ENCODE measurements at regions not wholly inside any gene's neighbourhood (a gene's known extent, or its start where the extent isn't known, plus 50 kb on each side); places are given as distances from the start of the nearest gene placed in this dataset.

DNA sequence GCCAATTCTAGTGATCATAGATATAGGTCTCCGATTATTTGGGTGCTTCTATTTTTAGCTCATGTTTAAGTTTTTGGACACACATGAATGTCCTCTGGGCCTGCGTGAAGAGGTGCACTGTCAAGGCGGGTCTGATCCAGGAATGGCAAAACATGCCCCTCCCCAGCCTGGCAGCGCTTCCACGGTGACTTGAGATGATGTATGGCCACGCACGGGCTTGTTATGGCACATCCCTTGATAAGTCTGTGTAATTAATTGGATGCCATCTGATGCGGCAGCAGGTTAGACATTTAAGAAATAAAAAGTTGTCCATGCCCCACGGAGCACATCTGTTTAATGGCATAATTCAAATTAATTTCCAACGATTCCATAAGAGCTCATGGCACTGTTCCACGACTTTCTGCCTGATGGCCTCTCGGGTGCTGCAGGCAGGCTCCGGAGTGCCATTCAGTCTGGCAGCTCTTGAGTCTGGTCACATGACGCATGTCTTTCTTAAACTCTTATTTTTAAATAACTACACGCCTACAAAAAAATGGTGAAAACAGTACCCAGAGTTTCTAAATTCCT lies 151.4 kb downstream of the ACKR3 start:
- no peak for DNase-seq

DNA sequence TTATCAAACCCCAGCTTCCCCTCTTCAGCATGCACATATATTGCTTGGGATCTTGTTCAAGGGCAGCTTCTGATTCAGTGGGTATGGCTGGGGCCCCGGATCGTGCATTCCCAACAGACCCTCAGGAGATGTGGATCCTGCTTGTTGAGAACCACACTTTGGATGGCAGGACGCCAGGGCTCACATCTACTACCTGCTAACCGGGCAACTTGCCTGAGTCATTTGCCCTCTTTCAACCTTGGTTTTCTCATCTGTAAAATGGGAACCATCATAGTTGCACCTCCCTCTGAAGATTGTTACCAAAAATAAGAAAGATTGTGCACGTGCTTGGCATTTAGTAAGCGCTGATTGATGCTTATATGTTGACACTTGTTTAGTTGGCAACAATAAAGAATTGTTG lies 154.6 kb downstream of the ACKR3 start:
- DNase-seq, result no peak

DNA sequence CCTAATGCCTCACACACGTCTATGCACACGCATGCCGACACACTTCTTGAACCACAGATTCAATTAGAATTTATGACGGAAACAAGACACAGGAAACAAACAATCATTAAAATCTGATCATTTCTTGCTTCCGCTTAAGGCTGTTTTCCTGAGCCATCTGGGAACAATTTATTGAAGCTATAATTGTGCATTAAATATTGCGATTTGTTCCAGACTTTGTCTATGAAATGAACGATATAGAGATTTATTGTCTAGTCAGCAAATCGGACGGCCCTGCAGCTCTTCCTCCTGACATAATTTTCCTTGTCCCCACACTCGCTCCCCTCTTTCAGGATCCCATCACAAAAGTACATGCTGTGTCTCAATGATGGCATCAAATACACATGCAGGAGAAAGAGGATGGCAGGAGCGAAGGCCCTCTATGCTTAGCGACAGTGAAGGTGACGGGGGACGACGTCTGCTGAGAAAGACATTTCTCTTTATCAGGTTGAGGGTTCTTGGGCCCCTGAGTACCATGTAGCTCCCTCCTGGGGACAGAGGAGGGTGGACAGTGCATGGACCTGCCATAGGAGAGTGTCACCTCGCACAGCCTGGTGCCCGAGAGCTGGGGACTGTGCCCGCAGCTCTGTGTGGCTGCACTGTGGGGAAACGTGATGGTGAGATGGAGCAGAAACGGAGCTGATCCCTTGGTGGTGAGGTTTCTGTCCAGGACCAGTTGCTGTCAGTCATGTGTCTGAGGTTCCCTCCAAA lies 157.3 kb downstream of the ACKR3 start:
- DNase-seq, result no peak

DNA sequence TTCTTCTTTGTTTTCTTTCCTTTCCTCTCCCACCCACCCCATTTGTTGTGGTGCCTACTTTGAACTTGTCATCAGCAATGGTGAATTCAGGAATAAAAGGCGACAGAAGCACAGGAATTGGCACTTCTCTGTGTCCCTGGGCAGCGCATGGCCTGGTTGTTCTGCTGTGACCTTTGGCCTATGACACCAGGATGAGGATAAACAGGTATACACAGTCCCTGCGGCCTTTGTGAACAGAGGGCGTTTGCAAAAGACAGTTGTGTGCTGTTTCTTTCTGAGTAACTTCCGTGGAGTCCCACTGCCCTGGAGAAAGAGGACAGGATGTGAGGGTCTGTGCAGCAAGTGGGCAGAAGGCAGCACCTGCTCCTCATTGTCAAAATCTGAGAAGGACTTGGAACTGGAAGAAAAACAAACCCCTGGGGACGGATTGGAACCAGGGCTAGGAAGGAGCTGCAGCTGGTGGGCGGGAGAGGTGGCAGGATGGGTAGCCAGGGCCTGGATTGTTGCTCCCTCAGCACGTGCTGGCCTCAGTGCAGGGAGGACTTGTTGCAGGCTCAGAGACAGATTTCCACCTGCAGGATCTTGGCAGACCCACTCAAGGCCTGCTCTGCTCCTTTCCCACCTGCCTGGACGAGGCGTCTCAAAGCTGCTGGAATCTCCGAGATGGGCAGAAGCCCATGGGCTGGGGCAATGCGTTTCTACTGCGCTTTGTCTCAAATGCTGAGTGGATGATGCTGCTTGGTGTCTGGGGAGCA lies 159.5 kb downstream of the ACKR3 start:
- no peak for DNase-seq

DNA sequence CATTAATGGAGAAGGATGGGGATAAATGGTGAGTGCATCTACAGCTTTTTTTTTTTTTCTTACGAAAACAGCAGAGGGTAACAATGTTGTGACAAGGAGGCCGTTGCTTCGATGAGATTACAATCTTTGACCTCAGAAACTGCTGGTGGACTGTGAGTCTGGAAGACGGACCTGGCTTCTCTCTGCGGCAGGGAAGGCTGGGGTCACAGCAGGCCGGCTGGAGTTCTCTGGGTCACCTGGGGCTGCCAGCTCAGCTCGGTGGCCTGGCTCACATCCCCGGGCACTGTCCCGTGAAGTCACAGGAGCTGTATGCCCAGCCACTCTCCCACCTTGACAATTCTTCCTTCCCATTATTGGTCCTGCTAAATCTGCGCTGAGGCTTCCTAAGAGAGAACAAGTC lies 160.8 kb downstream of the ACKR3 start:
- no peak for DNase-seq

DNA sequence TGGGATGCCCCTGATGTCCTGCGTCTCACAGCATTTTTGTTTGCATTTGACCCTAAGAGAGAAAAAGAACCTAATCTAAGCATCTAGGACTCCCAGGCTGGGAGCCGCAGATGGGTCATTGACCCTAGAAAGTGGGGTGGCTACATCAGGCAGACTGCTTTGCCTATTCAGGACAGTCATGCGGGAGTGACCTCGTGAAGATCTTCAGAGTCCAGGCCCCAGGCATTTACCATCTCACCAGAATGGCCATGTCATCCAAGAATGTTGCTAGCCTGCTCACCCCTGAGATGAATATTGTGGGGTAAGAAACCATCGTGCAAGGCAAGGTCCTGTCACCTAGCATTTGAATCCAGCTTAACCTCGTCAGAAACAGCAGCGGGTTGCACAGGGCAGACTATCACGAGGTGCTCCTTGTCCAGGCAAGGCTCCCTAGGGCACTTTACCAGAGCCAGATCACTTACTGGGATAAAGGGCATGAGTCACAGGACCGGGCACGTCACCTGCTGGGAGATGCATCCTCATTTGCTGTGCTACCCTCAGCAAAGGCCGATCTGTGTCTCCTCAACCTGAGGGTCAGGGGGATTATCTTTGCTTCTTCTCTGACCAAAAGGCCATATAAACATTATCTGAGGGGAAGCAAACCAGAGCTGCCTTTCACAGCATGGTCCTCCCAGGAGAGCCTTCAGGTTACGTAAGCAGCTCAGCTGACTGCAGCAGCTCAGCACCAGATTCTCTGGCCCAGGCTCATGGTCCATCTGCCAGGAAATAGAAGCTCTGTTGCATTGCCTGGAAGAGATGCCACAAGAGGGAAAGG lies 162.3 kb downstream of the ACKR3 start:
- DNase-seq, result no peak

DNA sequence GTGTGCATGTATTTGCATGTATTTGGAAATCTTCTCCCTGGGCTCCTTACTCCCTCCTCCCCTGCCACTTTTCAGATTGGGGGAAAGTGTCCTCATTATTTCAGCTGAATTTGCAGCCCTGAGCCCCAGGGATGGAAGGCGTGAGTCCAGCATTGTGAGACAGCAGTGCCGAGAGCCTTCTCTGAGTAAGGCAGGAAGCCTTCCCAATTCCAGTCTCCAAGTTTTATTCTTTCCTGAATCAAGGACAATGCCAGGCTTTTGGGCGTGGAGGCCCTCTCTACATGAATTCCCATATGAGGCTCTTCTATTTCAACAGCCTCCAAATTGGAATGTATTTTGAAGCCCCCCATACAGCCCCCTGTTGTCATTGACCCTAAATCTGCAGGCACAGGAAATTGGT lies 163.5 kb downstream of the ACKR3 start:
- no peak for DNase-seq

DNA sequence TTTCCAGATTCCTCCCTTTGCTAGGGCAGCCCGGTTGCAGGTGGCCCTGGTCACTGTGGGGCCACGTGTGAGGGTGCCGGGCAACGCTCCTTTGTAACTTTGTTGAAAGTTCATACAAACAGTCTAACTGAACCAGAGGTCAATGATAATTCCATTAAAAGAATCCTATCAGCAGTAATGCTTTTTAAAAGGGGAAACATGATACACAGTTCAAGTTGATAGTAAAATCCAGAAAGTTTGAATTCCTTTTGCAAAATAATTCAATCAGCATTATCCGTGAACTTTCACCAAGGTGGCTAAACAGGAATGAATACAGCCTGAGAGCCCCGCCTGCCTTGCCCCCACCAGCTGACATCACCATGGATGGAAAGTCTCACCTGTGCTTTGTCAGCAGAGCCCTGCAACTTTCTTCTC lies 166.2 kb downstream of the ACKR3 start:
- no peak for DNase-seq

DNA sequence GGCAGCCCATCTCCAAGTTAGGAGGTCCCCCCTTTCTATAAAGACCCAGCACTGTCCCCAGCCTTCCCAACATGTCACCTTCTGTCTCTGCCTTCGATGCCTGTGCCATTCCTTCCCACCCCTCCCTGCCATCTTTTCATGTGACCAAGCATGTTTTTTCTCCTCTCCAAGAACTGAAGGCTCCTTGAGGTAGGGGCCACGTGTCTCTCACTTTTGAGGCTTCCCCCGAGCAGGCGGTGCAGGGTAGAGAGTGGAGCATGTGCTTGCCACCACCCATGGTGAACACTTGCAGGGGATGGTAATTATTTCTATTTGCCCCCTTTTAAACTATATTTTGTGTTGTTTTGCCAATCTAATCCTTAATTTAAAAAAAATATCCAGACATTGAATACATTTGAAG lies 168.4 kb downstream of the ACKR3 start:
- DNase-seq, result no peak

DNA sequence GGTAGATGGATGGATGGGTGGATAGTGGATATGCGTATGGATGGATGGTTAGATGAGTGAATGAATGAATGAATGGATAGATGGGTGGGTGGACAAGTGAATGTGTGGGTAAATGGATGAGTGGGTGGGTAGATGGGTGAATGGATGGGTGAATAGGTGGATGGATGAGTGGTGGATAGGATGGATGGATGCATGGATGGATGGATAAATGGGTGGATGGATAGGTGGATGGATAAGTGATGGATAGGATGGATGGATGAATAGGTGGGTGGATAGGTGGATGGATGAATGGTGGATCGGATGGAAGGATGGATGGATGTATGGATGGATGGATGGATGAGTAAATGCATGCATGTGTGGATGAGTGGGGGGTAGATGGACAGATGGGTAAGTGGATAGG lies 169.3 kb downstream of the ACKR3 start:
- DNase-seq, result no peak

DNA sequence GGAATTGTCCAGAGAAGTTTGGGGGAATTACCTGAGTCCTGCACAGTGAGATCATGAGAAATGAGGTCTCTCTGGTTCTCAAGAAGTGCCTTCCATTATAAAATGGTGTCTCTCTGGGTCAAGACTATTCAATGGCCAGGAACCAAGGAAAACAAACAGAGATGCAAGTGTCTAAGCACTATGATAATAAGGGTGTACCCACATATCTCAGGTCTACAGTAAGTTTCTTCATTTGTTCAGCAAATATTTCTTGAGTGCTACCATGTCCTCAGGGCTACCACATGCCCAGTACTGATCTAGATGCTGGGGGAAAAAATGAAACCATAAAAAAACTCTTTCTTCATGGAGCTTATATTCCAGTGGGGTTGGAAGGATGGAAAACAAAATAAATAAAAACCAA lies 170.0 kb downstream of the ACKR3 start:
- DNase-seq, result no peak

DNA sequence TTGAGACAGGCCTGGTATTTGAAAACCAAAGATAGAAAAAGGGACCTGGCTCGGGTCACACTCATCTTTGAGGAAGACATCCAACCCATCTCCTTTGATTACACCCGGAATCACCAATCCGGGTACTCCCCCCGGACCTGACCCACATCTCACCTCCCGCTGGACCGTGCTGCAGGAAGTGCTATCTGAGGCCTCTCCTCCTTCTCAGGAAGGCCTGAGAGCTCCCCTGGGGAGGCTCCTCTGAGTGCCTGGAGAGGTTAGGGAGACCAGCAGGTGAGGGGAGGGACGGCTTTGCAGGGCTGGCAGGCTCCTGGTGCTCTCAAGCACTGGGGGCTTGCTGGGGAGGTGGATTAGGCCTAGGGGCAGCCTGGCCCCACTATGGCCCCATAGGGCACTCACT lies 170.9 kb downstream of the ACKR3 start:
- no peak for DNase-seq

DNA sequence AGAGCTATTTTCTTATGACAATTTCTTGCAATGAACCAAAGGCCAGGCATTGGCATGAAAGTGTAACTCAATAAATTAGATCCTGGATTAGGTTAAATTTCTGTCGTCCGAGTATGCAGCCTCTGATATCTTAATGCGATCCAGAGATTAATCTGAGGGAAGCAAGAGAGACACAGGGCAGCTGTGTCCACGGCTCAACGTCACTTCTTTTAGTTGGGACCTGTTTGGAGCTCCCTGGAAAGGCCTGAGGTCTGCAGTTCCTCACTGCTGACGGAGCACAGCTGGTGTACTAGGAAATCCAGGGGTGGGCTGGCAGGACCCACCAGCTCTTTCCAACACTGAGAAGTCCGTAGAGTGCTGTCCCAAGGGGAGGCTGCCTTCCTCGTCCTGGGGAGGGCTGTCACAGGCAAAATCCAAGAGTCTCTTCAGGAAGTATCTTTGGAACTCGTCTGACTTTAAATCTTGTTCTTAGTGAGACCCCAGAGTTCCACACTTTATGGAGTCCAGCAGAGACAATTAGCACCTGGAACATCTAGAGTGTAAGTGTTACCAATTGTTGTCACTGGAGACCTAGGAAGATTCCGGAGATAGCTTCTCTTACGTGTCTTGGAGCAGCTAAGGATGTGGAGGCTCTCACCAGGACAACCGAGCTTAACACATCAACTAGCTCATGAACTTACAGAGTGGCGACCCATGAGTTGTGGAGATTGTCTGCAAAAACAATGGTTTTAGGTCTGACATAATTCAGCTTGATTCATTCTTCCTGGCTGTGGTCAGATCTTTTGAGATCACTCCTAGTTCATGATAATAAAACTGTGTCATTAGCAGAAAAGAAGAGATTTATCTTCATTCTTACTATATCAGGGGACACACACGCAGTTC lies 173.7 kb downstream of the ACKR3 start:
- DNase-seq, result no peak

DNA sequence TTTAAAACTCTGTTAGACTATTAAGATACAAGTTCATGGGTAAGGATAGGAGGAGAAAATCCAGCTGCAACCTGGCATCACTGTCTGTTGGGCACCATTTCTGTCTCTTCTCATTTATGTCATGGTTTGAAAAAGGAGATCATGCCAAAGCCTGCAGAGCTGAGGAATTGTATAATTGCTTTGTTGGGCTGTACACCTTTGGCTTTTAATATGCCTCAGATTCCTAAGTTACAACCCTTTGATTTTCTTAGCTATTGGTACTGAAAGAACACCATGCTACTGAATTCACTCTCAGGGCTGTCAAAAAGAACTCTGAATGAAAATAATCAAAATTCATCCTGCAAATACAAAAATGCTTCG lies 174.3 kb downstream of the ACKR3 start:
- no peak for DNase-seq

DNA sequence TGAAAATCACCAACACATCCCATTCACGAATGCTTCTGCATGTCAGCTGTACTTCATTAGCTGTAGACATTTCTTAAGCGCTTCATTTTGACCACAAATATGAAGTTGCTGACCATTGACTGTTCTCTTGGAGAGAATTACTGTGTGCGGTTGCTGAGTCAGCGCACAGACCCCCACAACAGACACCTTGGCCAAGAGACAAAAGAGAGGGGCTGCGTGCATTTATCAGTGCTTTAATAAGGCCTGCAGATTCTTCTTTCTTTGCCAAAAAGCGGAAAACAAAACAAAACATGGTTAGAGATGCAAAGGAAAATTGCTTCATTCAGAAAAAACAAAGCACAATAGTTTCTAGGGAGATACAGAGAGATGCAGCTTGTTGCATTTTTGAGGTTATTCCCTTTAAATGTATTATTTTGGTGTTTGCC lies 174.7 kb downstream of the ACKR3 start:
- no peak for DNase-seq

DNA sequence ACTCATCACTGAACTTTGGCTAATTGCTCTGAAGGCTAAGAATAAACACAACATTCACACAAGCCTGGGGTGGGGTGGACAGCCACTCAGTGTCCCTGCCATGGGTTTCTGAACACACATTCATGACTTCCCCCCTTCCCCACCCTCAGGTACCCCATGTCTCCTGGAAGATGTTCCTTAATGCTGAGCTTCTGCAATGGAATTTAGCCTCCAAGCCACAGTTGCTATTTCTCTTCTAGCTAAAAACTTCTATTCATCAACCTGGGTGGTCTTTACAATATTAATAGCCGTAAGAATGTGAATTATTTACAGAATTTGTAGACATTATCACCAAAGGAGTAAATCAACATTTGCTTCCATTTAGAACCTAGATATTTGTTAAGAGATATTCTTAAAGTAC lies 175.1 kb downstream of the ACKR3 start:
- DNase-seq, result no peak

DNA sequence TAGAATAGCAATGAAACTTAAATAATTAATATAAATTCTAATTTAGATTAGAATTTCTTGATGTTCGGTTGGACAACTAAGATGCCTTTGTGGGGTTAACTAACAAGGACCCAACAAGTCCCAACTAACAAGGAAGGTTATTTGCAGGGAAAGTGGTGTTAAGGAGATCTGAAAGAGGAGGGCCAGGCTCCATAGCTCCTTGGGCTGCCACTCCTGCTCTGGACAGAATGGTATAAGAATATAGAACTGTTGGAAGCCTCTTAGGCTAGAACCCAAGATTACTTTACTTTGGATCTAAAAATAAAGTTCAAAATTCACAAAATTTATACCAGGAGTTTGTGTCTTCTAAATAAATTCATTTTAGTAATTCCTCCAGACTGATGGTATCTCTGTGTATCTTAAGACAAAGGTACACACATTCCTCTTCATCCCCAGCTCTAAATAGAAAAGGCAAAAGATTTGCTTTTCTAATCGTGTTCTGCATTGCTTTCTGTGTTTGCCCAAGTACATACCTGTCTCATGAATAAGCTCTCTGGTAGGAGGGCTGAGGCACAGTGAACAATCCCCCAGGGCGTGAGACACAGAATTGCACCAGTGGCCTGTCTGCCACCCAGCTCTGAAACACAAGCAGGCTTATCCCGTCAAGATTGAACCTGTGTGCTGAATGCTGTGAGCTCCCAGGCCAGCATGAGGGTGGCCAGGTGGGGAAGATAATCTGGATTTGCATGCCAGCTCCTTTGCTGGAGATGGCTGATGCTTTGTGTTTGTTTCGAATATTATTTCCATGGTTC lies 176.0 kb downstream of the ACKR3 start:
- DNase-seq, result no peak

DNA sequence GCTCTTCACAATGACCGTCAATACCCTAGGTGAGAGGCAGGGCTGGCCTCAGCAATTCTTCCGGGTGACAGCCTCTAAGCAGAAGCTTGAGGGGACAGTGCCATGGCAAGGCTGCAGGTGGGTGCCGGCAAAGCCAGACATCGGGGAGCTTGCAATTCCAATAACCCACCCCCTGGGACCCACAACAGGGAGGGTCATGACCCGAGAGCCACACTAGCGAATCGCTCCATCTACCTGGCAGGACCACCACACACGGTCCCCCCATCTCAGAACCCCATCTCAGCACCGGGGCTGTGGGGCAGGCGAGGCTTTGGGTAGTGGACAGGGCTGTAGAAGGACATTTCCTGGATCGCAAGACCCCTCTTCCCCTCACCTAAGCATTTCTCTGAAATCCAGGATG lies 177.2 kb downstream of the ACKR3 start:
- no peak for DNase-seq

DNA sequence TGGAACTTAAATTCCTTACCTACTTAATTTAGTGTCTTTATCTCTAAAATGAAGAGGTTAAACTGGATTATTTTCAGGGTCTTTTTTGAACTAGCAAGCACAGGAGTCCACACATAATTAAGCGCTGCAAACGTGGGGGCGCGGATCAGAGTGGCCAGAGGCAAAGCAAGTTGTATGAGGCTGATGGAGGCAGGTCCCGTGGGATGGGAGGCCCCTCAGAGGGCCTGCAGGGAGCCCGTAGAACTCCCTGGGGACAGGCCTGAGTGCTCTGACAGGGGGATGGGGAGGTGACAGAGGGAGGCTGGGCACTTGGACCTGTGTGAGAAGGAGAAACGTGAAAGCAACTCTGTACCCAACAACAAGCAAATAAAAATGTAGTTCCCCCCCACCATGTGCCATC lies 177.8 kb downstream of the ACKR3 start:
- DNase-seq, result no peak

DNA sequence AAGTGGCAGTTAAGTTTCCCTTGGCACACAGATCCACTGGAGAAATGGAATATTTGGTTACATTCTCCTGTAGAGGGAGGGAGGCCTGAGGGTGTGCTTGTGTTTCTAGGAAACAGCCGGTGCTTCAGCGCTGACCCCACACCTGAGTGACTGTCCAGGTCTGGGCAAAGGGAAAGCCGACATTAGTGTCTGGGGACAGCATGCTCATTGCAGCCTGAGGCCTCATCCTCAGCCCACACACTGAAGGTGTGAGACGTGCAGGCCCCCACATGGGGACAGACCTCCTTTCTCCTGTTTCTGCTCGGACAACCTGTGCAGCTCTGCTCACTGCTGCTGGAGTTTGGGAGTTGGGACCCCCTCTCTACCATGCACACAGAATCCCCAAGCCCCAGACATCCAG lies 178.3 kb downstream of the ACKR3 start:
- DNase-seq, result no peak

DNA sequence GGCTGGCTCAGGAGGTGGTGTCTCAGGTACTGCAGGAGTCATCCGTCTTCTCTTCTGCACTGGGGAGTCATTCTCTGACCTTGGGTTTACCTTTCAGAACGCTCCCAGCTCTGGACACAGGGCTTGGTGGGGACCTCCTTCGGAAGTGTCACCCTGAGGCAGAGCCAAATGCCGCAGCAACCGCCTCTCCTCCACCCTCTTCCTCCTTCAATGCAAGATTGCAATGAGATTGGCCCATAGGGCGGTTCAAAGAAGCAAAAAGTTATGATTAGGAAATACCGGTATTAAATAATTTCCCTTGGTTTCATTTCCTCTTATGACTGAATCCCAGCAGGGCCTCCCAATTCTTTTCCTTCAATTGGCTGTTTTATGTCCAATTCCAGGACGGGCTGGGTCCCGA lies 178.8 kb downstream of the ACKR3 start:
- DNase-seq, result no peak

DNA sequence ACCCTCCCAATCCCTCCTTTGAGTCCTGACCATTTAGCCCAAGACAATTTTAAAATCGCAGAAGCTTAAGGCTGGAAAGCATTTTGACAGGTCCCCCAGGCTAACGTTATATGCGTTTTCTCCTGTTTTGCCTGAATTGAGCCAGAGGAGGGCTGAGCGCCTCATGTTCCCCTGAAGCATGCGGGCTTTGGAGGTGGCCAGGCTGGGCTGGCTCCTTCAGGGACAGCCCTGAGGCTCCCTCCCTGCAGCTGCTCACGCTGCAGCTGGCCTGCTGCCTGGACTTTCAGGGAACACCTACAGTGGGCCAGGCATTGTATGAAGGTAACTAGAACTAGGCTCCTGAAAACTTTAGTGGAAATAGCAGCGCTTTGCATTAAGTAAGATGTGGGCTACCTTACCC lies 179.2 kb downstream of the ACKR3 start:
- no peak for DNase-seq

Data from stimulated activated naive CD4-positive, alpha-beta T cell (primary cell).